ENCODE measurements at regions not wholly inside any gene's neighbourhood (a gene's known extent, or its start where the extent isn't known, plus 50 kb on each side); places are given as distances from the start of the nearest gene placed in this dataset.
A peak's percentile ranks its signal among the peaks of the same experiment; 100 is the strongest.

DNA sequence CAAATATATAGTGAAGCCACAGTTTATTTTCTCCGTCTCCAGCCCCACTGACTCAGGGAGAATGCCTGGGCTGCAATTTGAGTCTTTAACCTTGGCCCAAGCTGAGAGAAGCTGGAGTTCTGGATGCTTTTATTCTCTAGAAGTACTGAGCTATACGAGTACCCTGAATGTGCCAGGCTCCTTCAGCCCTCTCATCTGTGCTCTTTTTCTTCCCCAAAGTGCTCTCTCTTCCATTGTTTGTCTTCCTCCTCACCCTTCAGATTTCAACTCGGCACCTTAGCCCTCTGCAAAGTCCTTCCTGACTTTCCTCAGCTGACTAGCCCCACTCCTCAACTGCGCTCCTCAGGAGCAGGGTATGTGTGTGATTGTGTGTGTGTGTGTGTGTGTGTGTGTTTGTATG is 75.6 kb upstream of the AGBL1 start:
- ATAC-seq (ENCODE audit: low read depth) (no peak), DNase-seq (no peak)
- CTCF ChIA-PET, result no interaction called here
- POLR2A ChIA-PET, result no interaction called here
- intact Hi-C loops (cut with micrococcal nuclease), result no loop called here
- TF ChIP-seq, protein P1, sequence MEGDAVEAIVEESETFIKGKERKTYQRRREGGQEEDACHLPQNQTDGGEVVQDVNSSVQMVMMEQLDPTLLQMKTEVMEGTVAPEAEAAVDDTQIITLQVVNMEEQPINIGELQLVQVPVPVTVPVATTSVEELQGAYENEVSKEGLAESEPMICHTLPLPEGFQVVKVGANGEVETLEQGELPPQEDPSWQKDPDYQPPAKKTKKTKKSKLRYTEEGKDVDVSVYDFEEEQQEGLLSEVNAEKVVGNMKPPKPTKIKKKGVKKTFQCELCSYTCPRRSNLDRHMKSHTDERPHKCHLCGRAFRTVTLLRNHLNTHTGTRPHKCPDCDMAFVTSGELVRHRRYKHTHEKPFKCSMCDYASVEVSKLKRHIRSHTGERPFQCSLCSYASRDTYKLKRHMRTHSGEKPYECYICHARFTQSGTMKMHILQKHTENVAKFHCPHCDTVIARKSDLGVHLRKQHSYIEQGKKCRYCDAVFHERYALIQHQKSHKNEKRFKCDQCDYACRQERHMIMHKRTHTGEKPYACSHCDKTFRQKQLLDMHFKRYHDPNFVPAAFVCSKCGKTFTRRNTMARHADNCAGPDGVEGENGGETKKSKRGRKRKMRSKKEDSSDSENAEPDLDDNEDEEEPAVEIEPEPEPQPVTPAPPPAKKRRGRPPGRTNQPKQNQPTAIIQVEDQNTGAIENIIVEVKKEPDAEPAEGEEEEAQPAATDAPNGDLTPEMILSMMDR (IDR thresholded peaks at IDR 0.05), result no peak
- Mint-ChIP-seq H3K27ac (no peak overlapping the region), H3K4me3 (no peak overlapping the region), H3K9me3 (no peaks in the 10 kb centered on the region), H3K27me3 (no peaks in the 10 kb centered on the region), H3K36me3 (ENCODE audit: low read depth) (no peaks in the 10 kb centered on the region), H3K4me1 (no peaks in the 10 kb centered on the region)

DNA sequence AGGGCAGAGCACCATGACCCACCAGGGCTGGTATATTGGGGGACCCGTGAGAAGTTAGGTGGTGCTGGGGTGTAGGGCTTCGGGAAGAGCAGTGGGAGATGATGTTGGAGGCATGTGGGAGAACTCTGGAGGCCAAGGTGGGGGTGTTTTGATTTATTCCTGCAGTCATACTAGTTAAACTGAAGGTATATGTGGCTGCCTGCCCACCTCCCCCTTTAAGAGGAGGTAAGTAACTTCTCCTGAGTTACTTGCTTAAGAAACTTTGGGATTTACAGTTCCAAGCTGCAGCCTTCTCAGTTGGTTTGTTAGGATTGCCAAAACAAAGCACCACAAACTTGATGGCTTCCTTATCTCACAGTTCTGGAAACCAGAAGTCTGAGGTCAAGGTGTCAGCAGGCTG is 73.1 kb upstream of the AGBL1 start:
- Mint-ChIP-seq H3K4me1 (no peaks in the 10 kb centered on the region), H3K9me3 (no peaks in the 10 kb centered on the region)
- ATAC-seq (ENCODE audit: low read depth), result no peak

DNA sequence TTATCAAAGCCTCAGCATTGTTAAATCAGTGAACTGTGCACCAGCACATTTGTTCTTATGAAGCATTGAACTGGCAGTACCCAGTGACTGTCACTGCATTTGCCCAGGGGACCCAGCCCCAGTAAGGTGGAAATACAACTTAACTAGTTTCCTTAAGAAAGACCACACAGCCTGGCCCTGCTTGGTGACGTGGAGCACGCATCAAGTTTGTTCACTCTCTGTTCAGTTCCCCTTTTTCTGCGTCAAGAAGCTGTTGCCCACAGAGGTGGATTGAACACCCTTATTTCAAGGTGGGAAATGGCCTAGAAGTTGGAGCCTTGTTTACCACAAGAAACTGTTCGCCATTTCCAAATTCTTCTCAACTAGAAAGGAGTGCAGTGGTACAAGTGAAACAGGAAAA is 69.9 kb upstream of the AGBL1 start:
- ATAC-seq (ENCODE audit: low read depth), result peak; percentile 45
- Mint-ChIP-seq H3K4me1 (no peaks in the 10 kb centered on the region), H3K4me3 (no peak overlapping the region), H3K27me3 (no peaks in the 10 kb centered on the region), H3K9me3 (no peaks in the 10 kb centered on the region), H3K36me3 (ENCODE audit: low read depth) (no peaks in the 10 kb centered on the region), H3K27ac (no peak overlapping the region)
- TF ChIP-seq, protein P1 (IDR thresholded peaks at IDR 0.05), result no peak
- POLR2A ChIA-PET, result no interaction called here
- intact Hi-C loops (cut with micrococcal nuclease), result no loop called here
- CTCF ChIA-PET, result no interaction called here
- no peak for DNase-seq

More for the DNA sequence above, 73.1 kb upstream of the AGBL1 start:
- no peaks in the 10 kb centered on the region for H3K27me3 Mint-ChIP-seq
- no peak overlapping the region for H3K27ac Mint-ChIP-seq
- no peak overlapping the region for H3K4me3 Mint-ChIP-seq
- TF ChIP-seq, protein P1 (IDR thresholded peaks at IDR 0.05), result no peak
- ChIA-PET POLR2A (no interaction called here), CTCF (no interaction called here)
- no peak for DNase-seq
- intact Hi-C loops (cut with micrococcal nuclease), result no loop called here
- no peaks in the 10 kb centered on the region for H3K36me3 Mint-ChIP-seq (ENCODE audit: low read depth)

DNA sequence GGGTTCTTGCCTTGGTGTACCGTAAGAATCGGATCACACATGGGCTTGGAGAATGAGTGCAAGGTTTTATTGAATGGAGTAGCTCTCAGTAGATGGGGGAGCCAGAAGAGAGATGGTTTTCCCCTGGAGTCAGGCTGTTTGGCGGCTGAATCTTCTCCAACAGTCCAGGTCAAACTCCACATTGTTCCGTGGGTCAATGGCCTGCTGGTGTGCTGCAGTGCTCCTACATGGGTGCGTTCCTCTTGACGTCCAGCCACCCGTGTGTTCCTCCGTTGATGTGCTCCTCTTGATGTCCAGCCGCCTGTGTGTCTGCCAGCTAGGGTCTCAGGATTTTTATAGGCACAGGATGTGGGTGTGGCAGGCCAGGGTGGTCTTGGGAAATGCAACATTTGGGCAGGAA is 69.3 kb upstream of the AGBL1 start:
- Mint-ChIP-seq H3K27me3 (no peaks in the 10 kb centered on the region), H3K27ac (no peak overlapping the region), H3K9me3 (no peaks in the 10 kb centered on the region), H3K4me1 (no peaks in the 10 kb centered on the region), H3K4me3 (no peak overlapping the region), H3K36me3 (ENCODE audit: low read depth) (no peaks in the 10 kb centered on the region)
- POLR2A ChIA-PET, result no interaction called here
- TF ChIP-seq, protein P1 (IDR thresholded peaks at IDR 0.05), result no peak
- DNase-seq (no peak), ATAC-seq (ENCODE audit: low read depth) (no peak)
- intact Hi-C loops (cut with micrococcal nuclease), result no loop called here
- CTCF ChIA-PET, result no interaction called here

DNA sequence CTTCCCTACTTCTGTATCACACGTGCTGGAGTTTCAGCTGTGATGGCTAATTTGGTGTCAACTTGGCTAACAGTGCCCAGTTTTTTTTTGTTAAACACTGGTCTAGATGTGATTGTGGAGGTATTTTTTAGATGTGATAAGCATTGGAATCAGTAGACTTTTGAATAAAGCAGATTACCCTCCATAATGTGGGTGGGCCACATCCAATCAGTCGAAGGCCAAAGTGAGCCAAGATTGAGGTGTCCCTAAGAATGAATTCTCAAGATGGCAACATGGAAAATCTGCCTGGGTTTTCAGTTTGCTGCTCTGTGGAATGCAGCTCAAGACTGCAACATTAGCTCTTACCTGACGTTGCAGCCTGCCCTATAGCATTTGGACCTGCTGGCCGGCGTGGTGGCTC is 68.8 kb upstream of the AGBL1 start:
- intact Hi-C loops (cut with micrococcal nuclease), result no loop called here
- TF ChIP-seq, protein P1 (IDR thresholded peaks at IDR 0.05), result no peak
- ChIA-PET CTCF (no interaction called here), POLR2A (no interaction called here)
- H3K9me3 Mint-ChIP-seq, result no peaks in the 10 kb centered on the region
- no peak for ATAC-seq (ENCODE audit: low read depth)
- no peak overlapping the region for H3K4me3 Mint-ChIP-seq
- no peak overlapping the region for H3K27ac Mint-ChIP-seq
- no peak for DNase-seq
- H3K36me3 Mint-ChIP-seq (ENCODE audit: low read depth), result no peaks in the 10 kb centered on the region
- H3K4me1 Mint-ChIP-seq, result no peaks in the 10 kb centered on the region
- H3K27me3 Mint-ChIP-seq, result no peaks in the 10 kb centered on the region

All from activated B cell treated with CpG ODN at 0.5 μM for 24 hours (primary cell).